ENCODE measurements at regions not wholly inside any gene's neighbourhood (a gene's known extent, or its start where the extent isn't known, plus 50 kb on each side); places are given as distances from the start of the nearest gene placed in this dataset.
"Not testable (repeated sequence)": the region's sequence is repeated elsewhere in the genome, so short reads cannot be mapped to it uniquely, and the experiment has no call there.

DNA sequence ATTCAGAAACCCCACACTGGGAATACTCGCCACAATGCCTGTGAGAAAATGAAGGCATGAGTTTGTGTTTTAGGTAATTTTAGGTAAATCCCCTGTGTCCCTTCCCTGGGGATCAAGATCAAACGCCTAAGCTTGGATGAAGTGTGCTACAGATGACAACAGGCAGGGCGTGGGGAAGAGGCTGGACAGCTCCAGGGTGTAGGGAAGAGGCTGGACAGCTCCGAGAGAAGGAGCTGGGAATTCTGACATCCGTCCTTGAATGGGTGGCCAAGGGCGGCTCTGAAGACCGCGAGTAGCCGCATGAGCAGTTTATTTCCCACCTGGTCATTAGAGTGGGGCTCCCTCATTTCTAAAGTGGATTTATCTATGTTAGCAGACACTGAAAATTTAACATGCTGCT lies 109.7 kb downstream of the RAMP3 start:
- DNase-seq (ENCODE audit: low spot score), result no peak

DNA sequence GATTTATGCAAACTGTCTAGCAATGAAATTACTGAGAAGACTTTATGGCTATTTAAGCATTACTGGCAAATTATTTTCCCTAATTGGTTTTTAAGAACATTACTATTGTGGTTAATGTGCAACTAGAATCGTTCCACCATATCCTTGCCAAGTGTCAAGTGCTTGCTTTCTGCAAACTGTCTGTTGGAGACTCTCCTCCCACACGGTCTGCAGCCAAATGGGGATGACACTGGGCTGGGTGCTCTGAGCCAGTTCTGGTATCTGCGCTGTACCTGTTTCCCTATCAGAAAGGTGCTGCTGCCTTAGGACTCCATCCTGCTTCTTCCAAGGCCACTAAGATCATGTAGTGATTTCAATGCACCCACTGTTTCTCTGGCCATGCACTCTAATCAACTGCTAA lies 110.4 kb downstream of the RAMP3 start:
- no peak for DNase-seq (ENCODE audit: low spot score)

DNA sequence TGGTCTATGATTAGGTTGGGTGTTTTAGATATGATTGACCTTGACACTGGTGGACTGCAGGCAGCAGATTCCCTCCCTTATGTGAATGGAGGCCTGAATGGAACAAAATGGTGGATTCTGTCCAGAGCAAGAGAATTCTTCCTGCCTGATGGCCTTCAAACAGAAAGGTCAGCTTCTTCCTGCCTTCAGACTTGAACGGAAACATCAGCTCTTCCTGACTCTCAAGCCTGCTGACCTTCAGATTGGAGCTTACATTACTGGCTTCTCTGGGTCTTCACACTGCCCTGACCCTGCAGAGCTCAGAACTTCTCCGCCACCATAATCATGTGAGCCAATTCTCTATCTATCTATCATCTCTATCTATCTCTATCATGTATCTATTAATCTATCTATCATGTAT lies 111.6 kb downstream of the RAMP3 start:
- DNase-seq (ENCODE audit: low spot score), result no peak

DNA sequence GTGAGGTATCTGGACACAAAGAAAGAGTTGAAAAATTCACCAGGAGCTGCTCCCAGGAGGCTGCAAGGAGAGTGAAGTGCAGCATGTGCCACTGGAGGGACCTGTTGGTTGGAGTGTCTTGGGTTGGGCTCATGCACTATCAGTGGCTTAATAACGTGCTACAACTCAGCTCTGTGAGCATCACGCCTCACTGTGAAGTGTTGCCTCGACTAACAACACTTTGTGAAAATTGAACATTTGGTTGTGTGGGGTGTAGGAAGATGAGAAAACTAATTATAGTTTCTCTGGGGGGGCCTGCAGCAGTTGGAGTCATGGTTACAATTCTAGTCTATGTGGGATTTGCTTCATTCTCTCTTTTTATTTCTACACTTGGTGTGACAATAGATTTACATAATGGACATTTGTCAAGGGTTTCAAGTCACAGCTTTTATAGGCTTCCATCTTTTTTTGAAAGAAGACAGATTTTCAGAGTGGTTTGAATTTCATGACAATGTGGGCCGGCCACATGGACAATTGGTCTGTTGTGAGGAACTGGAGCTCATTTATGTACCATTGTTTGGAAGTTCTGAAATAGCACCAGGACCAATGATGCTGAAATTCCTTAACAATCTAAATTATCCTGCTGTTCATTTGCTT lies 121.3 kb downstream of the RAMP3 start:
- no peak for DNase-seq (ENCODE audit: low spot score)

DNA sequence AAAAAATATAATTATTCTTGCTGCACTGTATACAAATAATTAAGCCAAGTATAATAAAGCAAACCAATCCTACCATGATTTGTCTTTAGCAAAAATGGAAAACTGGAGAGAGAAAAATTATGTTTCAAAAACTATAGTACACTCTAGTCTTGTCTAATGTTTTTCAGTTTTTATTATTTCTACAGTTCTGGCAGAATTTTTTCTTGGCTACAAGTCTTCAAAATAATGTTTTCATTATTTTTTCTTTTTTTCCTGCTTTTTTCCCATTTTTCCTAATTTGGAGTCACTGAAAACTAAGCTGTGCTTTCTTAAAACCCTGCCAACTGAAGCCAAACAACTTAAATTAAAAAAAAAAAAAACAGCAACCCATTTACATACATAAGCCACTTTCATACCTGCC lies 132.0 kb downstream of the RAMP3 start:
- DNase-seq (ENCODE audit: low spot score), result not testable (repeated sequence)

DNA sequence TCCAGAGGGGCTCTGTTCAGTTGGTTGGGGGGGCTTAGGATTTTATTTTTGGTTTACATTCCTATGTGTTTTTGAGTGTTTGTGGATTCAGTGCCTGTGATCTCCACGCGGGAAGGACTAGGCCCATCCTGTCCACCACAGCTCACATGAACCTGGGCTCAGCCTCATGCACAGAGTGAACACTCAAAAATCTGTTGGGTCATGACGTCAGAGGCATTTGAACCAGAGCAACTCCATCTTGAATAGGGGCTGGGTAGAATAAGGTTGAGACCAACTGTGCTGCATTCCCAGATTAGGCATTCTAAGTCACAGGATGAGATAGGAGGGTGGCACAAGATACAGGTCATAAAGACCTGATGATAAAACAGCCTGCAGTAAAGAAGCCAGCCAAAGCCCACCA lies 133.3 kb downstream of the RAMP3 start:
- DNase-seq (ENCODE audit: low spot score), result no peak

DNA sequence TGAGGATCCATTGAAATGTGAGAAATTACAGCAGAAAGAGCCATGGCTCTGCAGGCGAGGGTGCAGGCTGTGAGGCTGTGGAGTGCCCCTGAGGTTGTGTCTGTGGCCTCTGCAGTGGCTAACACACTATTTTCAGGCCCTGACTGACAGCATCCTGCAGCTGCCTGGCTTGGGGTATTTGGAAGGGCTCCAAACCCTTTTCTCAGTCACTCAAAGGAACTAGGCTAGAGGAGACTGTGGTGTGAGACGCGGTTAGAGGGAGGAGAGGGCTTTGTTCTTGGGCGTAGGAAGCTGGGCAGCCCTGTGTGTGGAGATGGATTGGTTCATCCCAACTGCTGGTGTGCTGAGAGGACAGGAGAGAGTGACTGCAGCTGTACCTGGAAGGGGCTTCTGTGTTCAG lies 134.9 kb downstream of the RAMP3 start:
- DNase-seq (ENCODE audit: low spot score), result no peak

DNA sequence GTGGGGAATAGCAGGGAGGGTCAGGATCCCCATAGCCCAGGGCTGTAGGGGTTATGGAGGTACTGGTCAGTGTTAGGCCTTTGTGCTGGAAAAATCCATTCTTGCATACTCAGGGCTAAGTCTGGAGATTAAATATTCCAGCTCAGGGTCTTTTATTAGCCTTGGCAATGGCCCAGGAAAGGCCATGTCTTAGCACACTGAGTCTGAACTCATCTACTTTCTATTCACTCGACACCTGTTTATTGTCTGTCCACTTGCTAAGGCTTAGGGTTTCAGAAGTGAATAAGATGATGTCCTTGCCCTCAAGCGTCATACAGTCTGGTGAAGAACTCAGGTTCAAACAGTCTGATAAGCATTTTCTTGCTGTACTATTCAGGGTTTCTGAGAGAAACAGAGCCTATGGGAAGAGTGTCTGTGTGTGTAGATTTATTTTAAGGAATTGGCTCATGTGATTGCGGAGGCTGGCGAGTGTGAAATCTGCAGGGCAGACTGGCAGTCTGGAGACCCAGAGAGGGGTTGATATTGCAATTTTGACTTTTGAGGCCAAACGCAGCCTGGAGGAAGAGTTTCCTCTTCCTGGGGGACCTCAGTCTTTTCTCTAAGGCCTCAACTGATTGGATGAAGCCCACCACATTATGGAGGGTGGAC lies 135.8 kb downstream of the RAMP3 start:
- DNase-seq (ENCODE audit: low spot score), result no peak

DNA sequence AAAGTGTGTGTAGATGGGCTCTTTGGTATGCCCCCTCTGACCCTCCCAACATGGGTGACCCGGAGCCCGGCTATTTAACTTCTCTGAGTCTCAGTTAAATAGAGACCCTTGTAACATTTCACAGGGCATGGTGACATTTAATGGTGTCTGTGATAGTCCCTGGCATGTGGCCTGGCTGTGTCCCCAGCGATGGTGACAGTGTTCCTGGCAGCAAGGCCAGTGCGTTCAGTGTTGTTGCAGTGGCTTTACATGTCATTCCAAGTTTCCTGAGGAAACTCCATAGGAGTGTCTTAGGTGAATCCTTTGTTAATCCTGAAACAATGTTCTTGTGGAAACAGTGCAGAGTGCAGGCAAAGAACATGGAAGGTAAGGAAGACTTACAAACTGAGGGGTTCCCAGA lies 137.0 kb downstream of the RAMP3 start:
- no peak for DNase-seq (ENCODE audit: low spot score)

DNA sequence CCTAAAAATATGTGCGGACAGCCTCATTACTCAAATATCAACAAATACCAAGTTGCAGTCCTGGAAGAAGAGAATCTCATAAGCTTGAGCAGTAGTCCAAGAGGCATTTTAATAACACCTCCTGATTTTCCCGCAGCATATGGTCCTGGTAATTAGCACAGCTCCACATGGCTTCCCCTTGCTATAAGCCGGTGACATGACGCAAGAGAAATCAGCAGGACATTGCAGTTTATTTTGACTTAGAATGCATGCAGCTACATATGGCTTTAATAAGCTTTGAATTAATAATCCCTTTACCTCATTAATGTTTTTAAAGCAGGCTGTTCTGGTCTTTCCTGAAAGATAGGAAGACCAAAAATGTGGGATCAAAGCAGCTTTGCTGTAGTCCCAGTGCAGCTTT lies 137.6 kb downstream of the RAMP3 start:
- DNase-seq (ENCODE audit: low spot score), result no peak

DNA sequence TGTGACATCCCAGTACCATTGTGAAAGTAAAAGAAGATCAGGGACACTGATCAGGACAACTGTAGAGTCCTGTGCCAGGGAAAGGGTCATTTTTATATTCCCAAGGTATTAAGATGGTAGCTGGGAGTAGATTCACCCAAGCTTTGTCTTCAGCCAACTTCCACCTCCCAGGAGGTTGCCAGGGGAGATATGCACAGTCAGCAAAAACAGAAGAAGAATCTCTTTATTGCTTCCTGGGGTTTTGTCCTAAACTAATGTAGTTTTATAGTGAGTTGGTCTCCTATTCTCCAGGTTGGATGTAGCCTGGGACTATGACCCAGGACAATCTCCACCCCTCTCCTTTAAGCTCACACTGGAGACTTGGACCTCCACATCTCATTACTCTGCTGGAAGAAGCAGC lies 139.2 kb downstream of the RAMP3 start:
- no peak for DNase-seq (ENCODE audit: low spot score)

DNA sequence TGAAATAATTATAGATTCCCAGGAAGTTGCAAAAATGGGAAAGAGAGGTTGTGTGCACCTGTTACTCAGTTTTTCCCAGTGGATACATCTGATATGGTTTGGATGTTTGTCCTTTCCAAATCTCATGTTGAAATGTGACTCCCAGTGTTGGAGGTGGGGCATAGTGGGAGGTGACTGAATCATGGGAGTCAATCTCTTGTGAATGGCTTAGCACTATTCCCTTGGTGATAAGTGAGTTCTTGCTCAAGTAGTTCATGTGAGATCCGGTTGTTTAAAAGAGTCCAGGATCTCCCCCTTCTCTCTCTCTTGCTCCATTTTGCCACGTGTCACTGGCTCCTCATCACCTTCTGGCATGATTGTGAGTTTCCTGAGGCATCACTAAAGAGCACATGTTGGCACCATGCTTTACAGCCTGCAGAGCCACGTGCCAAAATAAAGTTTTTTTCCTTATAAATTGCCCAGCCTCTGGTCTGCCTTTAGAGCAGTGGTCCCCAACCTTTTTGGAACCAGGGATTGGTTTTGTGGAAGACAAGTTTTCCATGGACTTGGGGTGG lies 149.2 kb downstream of the RAMP3 start:
- DNase-seq (ENCODE audit: low spot score), result no peak

DNA sequence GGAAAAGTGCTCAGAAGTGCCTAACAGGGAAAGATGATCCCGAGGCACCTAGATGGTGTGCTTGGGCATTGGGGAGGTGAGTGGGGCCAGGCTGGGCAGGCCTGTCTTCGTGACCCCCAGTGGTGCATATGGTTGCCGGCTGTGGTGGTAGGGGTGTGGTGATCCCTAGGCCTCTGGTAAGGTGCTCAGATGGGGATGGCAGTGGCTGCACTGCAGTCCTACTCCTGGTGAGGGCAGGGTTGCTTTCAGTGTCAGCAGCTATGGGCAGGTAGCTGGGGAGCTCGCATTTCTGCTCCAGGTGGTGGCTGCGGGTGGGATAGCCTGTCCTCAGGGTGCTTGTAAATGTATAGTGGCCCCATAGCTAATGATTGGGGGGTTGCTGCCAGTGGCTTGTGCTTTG lies 154.0 kb downstream of the RAMP3 start:
- no peak for DNase-seq (ENCODE audit: low spot score)

DNA sequence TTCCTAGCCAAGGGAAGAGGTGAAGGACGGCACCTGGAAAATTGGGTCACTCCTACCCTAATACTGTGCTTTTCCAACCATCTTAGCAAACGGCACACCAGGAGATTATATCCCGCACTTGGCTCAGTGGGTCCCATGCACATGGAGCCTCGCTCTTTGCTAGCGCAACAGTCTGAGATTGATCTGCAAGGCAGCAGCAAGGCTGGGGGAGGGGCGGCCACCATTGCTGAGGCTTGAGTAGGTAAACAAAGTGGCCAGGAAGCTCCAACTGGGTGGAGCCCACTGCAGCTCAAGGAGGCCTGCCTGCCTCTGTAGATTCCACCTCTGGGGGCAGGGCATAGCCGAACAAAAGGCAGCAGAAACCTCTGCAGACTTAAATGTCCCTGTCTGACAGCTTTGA lies 157.9 kb downstream of the RAMP3 start:
- not testable (repeated sequence) for DNase-seq (ENCODE audit: low spot score)

DNA sequence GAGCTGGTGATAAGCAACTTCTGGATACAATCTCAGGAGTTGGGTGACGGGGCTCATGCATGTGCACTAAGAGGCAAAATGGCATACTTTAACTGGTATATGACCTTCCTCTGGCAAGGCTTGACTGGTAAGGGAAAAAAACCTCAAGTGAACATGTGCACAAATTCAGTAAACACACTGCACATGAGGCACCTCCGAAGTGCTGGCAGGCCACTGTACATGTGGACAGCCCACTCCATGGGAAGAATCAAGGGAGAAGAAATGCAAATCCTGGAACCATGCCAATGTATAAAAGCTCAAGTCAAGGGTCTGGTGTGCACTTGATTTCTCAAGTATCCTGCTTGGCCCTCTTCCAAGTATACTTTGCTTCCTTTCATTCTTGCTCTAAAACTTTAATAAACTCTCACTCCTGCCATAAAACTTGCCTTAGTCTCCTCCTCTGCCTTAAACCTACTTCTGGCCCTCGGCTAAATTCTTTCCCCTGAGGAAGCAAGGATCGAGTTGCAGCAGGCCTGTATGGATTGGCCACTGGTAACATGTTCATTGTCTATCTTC lies 167.2 kb downstream of the RAMP3 start:
- no peak for DNase-seq (ENCODE audit: low spot score)

DNA sequence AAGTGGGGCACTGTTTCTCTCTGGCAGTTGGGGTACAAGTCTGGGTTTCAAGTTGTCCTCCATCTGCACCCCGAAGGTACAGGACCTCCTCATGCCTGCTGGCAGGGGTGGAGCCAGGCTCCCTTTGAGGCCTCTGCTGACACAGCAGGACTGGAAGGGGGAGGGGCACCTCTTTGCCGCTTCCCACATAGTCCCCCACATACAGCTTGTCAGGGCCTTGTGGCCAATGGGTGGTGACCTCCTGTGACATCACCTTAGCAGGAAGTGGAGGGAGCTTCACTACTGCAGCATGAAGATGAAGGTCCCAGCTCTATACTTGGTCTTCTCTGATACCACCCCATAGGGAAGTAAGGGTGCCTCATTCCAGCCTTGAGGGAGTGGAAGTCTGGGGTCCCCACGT lies 167.8 kb downstream of the RAMP3 start:
- DNase-seq (ENCODE audit: low spot score), result peak; percentile 15

DNA sequence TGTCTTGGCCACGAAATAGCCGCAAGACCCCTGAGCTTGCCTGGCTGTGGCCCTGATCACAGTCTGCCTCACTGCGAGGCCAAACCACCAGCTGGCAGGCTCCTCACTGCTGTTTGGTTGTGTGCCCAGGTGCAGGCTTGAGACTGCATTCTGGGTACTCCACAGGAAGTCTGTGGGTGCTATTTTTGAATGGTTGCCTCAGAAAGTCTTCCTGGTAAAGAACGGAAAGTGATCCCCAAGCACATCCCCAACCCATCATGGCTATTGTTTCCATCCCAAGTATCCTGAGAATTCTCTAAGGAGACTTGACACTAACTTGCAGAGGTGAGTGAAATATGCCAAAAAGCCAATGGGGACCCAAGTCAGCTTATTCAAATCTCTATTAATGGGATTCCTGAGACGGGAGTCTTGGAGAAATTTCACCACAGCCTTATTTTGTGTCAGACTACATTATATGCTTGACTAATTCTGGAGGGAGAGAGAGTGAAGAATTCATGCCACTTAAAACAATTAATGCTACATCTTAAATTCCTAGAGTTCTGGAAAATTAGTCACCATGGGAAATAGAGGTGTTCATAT lies 170.9 kb downstream of the RAMP3 start:
- DNase-seq (ENCODE audit: low spot score), result no peak

DNA sequence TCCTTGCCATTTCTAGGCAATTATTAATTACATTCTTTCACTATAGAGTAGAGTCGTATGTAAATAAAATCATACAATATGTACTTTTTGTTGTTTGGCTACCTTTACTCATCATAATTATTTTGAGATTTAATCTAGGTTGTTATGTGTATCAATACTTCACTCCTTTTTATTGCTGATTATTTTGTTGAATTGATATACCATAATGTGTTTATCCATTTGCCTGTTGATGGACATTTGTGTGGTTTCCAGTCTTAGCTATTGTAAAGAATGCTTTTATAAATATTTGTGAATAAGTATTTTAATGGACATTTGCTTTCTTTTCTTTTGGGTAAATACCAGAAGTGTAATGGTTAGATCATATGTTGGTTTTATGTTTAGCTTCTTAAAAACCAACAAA lies 174.0 kb downstream of the RAMP3 start:
- DNase-seq (ENCODE audit: low spot score), result no peak

DNA sequence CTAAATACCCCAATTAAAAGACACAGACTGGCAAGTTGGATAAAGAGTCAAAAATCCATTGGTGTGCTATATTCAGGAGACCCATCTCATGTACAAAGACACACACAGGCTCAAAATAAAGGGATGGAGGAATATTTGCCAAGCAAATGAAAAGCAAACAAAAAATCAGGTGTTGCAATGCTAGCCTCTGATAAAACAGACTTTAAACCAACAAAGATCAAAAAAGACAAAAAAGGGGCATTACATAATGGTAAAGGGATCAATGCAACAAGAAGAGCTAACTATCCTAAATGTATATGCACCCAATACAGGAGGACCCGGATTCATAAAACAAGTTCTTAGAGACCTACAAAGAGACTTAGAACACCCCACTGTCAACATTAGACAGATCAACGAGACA lies 177.4 kb downstream of the RAMP3 start:
- not testable (repeated sequence) for DNase-seq (ENCODE audit: low spot score)

DNA sequence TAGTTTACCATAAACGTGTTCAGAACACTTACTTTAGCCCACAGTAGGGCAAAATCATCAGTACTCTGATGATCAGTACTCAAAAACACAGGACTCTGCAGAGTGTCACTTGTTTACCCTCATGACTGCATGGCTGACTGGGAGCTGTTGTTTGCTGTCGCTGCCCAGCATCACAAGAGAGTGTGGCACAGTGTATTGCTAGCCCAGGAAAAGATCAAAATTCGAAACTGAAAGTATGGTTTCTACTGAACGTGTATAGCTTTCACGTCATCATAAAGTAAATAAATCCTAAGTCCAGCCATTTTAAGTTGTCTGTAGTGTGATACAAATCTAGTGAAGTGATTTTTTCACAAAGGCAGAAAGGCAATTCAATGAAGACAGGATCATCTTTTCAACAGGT lies 184.6 kb downstream of the RAMP3 start:
- peak; percentile 29 for DNase-seq (ENCODE audit: low spot score)

DNA sequence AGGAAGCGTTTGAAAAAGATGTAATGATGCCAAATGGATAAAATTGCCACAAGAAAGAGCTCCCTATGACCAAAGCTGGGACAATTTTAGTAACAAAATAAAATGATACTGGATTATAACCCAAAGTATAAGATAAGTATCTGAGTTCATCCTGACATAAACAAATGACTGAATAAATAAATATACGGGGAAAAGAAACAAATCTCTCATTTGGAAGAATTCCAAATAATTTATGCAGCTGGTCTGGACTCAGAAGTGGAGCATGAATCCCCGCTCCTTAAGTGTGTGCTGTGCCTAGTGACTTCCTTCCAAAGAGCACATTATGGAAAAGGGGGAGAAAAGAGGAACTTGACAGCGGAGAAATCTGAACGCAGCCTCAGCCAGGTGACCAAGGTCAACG lies 186.2 kb downstream of the RAMP3 start:
- DNase-seq (ENCODE audit: low spot score), result no peak

DNA sequence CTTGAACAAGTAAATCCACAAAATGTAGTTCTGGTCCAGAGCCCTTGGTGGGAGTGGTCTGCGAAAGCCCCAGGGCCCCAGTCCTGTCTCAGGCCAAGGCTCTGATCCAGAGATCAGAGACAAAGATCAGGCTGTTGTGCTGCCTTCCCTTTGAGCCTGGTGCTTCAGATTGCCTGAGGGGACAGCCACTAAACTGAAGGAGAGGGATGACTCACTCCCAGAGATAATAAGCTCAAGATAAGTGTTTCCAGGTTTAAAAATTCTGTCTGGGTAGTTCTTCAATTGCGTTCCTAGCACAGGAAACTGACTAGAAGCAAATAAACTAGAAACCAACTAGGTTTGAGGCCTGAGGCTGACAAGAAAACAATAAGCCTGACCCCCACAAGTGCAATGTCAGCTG lies 190.2 kb downstream of the RAMP3 start:
- no peak for DNase-seq (ENCODE audit: low spot score)

DNA sequence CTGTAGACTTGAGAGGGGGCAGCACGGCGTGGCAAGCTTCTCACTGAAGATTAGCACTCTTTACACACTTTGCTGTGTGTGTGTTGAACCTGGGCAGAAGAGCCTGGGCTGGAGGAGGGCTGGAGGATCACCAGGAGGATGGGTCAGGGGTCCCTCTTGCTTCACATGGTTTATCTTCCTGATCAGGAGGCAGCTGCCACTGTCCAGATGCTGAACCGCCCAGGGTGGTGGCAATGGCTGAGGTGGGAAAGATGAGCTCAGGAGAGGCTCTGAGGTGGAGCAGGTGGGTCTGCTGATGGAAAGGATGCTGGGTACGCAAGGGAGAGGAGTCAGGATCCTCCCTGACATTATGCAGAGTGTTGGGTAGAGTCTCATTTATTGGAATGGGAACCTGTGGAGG lies 191.5 kb downstream of the RAMP3 start:
- DNase-seq (ENCODE audit: low spot score), result no peak
